WTC11 (cell line): ENCODE measurements at regions not wholly inside any gene's neighbourhood (a gene's known extent, or its start where the extent isn't known, plus 50 kb on each side); places are given as distances from the start of the nearest gene placed in this dataset.

Experiments
- ATAC-seq: fragments of 200-7000 bp; cut with Tn5 transposase; 2 replicates; pipeline ENCODE4 v1.10.0; 2021; ENCODE audit warnings: mild to moderate bottlenecking, moderate library complexity
- CTCF ChIA-PET: fragments of 300-600 bp; sonication (Branson Sonifier 250); formaldehyde crosslinking; loops from one replicate; lab custom pipeline; 2021; ENCODE audit warnings: antibody characterized with exemption; lab: Charles Lee
- POLR2A ChIA-PET: fragments of 350-600 bp; sonication (Branson Sonifier 250); formaldehyde crosslinking; loops from one replicate; lab custom pipeline; 2021; ENCODE audit warnings: antibody characterized with exemption; lab: Charles Lee
- DNase-seq: peaks from one replicate; pipeline ENCODE4 v3.0.0; 2021; ENCODE audit warnings: low spot score
- H3K27ac Mint-ChIP-seq: 2 replicates; pipeline ENCODE4 v1.8.0; 2021; ENCODE audit warnings: mixed read lengths
- H3K27me3 Mint-ChIP-seq: 2 replicates; pipeline ENCODE4 v1.8.0; 2021; ENCODE audit warnings: low read depth, mild to moderate bottlenecking, moderate library complexity, mixed read lengths
- H3K36me3 Mint-ChIP-seq: 2 replicates; pipeline ENCODE4 v1.8.0; 2021; ENCODE audit warnings: mixed read lengths
- H3K4me1 Mint-ChIP-seq: 2 replicates; pipeline ENCODE4 v1.8.0; 2022; ENCODE audit warnings: mixed read lengths
- H3K4me3 Mint-ChIP-seq: 2 replicates; pipeline ENCODE4 v1.8.0; 2021; ENCODE audit warnings: mild to moderate bottlenecking, moderate library complexity, mixed read lengths
- H3K9me3 Mint-ChIP-seq: 2 replicates; pipeline ENCODE4 v1.8.0; 2021; ENCODE audit warnings: mixed read lengths
- EMX1 ChIP-seq: fragments of 250-450 bp; sonication (Bioruptor Pico); IDR thresholded peaks from 2 replicates; pipeline ENCODE4 v1.8.0; 2021; ENCODE audit warnings: mild to moderate bottlenecking
- MYBL2 ChIP-seq: sonication (generic); formaldehyde crosslinking; IDR thresholded peaks from 2 replicates; pipeline ENCODE4 v1.8.1; 2023; ENCODE audit warnings: mild to moderate bottlenecking, moderate library complexity, missing genetic modification reagents
- RELA ChIP-seq: sonication (generic); formaldehyde crosslinking; IDR thresholded peaks from 2 replicates; pipeline ENCODE4 v1.8.1; 2022; ENCODE audit warnings: missing genetic modification reagents, mild to moderate bottlenecking, borderline replicate concordance
- RORB ChIP-seq: fragments of 250-450 bp; sonication (Bioruptor Pico); IDR thresholded peaks from 2 replicates; pipeline ENCODE4 v1.9.0; 2021; ENCODE audit warnings: mild to moderate bottlenecking
- ZNF232 ChIP-seq: sonication (generic); formaldehyde crosslinking; IDR thresholded peaks from 2 replicates; pipeline ENCODE4 v1.8.0; 2022; ENCODE audit warnings: mild to moderate bottlenecking, missing genetic modification reagents
- ZNF263 ChIP-seq: sonication (generic); formaldehyde crosslinking; IDR thresholded peaks from 2 replicates; pipeline ENCODE4 v1.8.1; 2022; ENCODE audit warnings: low read depth, mild to moderate bottlenecking, moderate library complexity, missing genetic modification reagents
- ZNF671 ChIP-seq: fragments of 250-450 bp; sonication (Bioruptor Pico); IDR thresholded peaks from 2 replicates; pipeline ENCODE4 v1.8.0; 2021; ENCODE audit warnings: mild to moderate bottlenecking
- TF ChIP-seq, protein P1 (sequence below): sonication (generic); formaldehyde crosslinking; IDR thresholded peaks from 2 replicates; pipeline ENCODE4 v1.8.0; 2022; ENCODE audit warnings: mild to moderate bottlenecking, missing genetic modification reagents
- TF ChIP-seq, protein P2 (sequence below): fragments of 250-450 bp; sonication (Bioruptor Pico); IDR thresholded peaks from 2 replicates; pipeline ENCODE4 v1.9.0; 2021; ENCODE audit warnings: mild to moderate bottlenecking, borderline replicate concordance
- TF ChIP-seq, protein P3 (sequence below): sonication (generic); formaldehyde crosslinking; IDR thresholded peaks from 2 replicates; pipeline ENCODE4 v1.8.0; 2023; ENCODE audit warnings: missing genetic modification reagents, mild to moderate bottlenecking, borderline replicate concordance
- TF ChIP-seq, protein P4 (sequence below): fragments of 250-450 bp; sonication (Bioruptor Pico); conservative IDR thresholded peaks from 2 replicates; pipeline ENCODE4 v1.9.0; 2021; ENCODE audit warnings: mild to moderate bottlenecking
- TF ChIP-seq, protein P5 (sequence below): sonication (generic); formaldehyde crosslinking; IDR thresholded peaks from 2 replicates; pipeline ENCODE4 v1.8.1; 2023; ENCODE audit warnings: mild to moderate bottlenecking, missing genetic modification reagents, moderate library complexity

DNA sequence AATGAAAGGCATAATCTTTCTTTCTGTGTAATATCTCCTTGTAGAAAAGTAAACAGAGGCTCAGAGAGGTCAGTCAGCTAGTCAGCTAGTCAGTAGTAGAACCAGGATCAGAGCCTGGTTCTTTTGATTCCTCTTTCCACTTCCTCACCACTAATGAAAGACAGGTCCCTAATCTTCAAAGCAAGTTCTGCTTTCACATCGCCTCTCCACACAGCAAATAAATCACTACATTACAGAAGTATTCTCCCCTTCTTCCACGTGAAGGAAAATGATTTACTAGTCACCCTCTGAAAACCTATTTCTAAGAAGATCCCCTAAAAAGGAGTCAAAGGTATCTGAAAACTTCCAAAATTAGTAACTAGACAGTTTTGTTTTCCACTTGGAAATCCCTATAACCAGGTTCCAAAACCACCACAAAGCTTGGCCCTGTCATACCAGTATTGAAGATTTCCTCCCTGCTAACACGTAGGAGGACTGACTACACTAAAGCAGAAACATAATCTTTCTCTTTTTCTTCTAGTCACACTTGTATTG lies 140.5 kb upstream of the TARS1 start (continued):
- no peak for TF ChIP-seq RELA (CRISPR knock-in tag)
- TF ChIP-seq, protein P1, sequence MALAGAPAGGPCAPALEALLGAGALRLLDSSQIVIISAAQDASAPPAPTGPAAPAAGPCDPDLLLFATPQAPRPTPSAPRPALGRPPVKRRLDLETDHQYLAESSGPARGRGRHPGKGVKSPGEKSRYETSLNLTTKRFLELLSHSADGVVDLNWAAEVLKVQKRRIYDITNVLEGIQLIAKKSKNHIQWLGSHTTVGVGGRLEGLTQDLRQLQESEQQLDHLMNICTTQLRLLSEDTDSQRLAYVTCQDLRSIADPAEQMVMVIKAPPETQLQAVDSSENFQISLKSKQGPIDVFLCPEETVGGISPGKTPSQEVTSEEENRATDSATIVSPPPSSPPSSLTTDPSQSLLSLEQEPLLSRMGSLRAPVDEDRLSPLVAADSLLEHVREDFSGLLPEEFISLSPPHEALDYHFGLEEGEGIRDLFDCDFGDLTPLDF (CRISPR knock-in tag) = no peak
- TF ChIP-seq, all 79 proteins: peak for 0

DNA sequence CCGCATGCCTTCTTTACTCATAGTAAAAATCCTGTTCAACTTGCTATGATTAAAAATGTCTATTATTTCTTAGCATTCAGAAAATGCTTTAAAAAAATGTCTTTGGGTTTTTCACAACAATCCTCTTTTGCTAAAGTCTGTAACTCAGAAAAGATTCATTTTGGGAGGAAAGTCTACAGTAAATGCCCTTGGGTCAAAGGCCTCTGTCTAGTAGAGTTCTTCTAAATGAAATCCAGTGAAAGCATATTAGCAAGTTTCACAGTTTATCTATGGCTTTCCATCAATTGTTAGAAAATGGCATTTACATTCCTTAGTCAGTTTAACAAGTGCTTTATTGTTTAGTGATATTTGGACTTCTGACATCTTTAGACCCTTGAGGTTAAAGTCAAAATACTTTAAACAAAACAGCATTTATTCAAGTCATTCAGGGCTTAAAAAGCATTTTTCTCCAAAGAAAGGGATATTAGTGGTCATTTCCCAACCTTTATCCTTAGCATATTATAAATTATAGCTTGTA lies 137.1 kb upstream of the TARS1 start:
- ChIA-PET CTCF (no interaction called here), POLR2A (no interaction called here)
- H3K27ac Mint-ChIP-seq = no peak overlapping the region
- no peaks in the 10 kb centered on the region for H3K4me1 Mint-ChIP-seq
- ATAC-seq = no peak
- H3K4me3 Mint-ChIP-seq = no peak overlapping the region
- H3K27me3 Mint-ChIP-seq = peaks cover 12% of the 10 kb centered on the region
- no peak for DNase-seq
- no peaks in the 10 kb centered on the region for H3K9me3 Mint-ChIP-seq
- TF ChIP-seq ZNF232 (no peak), MYBL2 (CRISPR knock-in tag) (no peak), ZNF263 (no peak), ZNF671 (CRISPR knock-in tag) (no peak), RORB (CRISPR knock-in tag) (no peak), EMX1 (CRISPR knock-in tag) (no peak)
- TF ChIP-seq, protein P2, sequence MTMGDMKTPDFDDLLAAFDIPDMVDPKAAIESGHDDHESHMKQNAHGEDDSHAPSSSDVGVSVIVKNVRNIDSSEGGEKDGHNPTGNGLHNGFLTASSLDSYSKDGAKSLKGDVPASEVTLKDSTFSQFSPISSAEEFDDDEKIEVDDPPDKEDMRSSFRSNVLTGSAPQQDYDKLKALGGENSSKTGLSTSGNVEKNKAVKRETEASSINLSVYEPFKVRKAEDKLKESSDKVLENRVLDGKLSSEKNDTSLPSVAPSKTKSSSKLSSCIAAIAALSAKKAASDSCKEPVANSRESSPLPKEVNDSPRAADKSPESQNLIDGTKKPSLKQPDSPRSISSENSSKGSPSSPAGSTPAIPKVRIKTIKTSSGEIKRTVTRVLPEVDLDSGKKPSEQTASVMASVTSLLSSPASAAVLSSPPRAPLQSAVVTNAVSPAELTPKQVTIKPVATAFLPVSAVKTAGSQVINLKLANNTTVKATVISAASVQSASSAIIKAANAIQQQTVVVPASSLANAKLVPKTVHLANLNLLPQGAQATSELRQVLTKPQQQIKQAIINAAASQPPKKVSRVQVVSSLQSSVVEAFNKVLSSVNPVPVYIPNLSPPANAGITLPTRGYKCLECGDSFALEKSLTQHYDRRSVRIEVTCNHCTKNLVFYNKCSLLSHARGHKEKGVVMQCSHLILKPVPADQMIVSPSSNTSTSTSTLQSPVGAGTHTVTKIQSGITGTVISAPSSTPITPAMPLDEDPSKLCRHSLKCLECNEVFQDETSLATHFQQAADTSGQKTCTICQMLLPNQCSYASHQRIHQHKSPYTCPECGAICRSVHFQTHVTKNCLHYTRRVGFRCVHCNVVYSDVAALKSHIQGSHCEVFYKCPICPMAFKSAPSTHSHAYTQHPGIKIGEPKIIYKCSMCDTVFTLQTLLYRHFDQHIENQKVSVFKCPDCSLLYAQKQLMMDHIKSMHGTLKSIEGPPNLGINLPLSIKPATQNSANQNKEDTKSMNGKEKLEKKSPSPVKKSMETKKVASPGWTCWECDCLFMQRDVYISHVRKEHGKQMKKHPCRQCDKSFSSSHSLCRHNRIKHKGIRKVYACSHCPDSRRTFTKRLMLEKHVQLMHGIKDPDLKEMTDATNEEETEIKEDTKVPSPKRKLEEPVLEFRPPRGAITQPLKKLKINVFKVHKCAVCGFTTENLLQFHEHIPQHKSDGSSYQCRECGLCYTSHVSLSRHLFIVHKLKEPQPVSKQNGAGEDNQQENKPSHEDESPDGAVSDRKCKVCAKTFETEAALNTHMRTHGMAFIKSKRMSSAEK (CRISPR knock-in tag) = no peak
- TF ChIP-seq, protein P3, sequence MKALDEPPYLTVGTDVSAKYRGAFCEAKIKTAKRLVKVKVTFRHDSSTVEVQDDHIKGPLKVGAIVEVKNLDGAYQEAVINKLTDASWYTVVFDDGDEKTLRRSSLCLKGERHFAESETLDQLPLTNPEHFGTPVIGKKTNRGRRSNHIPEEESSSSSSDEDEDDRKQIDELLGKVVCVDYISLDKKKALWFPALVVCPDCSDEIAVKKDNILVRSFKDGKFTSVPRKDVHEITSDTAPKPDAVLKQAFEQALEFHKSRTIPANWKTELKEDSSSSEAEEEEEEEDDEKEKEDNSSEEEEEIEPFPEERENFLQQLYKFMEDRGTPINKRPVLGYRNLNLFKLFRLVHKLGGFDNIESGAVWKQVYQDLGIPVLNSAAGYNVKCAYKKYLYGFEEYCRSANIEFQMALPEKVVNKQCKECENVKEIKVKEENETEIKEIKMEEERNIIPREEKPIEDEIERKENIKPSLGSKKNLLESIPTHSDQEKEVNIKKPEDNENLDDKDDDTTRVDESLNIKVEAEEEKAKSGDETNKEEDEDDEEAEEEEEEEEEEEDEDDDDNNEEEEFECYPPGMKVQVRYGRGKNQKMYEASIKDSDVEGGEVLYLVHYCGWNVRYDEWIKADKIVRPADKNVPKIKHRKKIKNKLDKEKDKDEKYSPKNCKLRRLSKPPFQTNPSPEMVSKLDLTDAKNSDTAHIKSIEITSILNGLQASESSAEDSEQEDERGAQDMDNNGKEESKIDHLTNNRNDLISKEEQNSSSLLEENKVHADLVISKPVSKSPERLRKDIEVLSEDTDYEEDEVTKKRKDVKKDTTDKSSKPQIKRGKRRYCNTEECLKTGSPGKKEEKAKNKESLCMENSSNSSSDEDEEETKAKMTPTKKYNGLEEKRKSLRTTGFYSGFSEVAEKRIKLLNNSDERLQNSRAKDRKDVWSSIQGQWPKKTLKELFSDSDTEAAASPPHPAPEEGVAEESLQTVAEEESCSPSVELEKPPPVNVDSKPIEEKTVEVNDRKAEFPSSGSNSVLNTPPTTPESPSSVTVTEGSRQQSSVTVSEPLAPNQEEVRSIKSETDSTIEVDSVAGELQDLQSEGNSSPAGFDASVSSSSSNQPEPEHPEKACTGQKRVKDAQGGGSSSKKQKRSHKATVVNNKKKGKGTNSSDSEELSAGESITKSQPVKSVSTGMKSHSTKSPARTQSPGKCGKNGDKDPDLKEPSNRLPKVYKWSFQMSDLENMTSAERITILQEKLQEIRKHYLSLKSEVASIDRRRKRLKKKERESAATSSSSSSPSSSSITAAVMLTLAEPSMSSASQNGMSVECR (CRISPR knock-in tag) = no peak
- TF ChIP-seq, protein P4, sequence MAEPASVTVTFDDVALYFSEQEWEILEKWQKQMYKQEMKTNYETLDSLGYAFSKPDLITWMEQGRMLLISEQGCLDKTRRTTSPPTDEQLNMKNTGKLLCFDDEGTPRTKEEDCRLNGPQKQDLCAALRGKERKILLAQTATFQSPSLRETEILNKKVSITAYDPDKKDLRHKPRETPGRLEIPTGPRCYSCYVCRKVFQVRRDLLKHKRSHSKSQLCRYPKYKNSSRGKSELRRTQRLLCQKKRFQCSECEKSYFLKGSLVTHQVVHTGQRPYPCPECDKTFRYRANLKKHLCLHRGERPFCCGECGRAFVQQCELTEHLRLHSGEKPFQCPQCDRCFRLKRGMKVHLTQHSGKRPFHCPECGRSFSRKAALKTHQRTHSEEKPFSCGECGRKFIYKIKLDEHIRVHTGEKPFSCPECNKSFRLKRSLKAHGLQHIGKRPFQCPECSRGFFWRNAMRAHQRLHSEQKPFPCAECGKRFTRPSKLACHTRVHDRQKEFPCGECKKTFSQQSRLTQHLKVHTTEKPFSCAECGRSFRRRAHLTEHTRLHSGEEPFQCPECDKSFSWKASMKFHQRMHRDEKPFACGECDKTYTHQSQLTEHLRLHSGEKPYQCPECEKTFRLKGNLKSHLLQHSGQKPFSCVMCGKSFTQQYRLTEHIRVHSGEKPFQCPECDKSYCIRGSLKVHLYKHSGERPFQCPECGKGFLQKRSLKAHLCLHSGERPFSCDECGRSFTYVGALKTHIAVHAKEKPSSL (CRISPR knock-in tag) = no peak
- TF ChIP-seq, protein P5, sequence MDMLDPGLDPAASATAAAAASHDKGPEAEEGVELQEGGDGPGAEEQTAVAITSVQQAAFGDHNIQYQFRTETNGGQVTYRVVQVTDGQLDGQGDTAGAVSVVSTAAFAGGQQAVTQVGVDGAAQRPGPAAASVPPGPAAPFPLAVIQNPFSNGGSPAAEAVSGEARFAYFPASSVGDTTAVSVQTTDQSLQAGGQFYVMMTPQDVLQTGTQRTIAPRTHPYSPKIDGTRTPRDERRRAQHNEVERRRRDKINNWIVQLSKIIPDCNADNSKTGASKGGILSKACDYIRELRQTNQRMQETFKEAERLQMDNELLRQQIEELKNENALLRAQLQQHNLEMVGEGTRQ (CRISPR knock-in tag) = no peak
- H3K36me3 Mint-ChIP-seq = no peaks in the 10 kb centered on the region
